GM13976 (cell line): ENCODE measurements at regions not wholly inside any gene's neighbourhood (a gene's known extent, or its start where the extent isn't known, plus 50 kb on each side); places are given as distances from the start of the nearest gene placed in this dataset.

Source experiments
- DNase-seq: peaks from one replicate; pipeline ENCODE4 v3.0.0; 2012; ENCODE audit warnings: low spot score
- in situ Hi-C: fragments of 300-500 bp; cut with MboI; formaldehyde crosslinking; loops from one replicate; pipeline ENCODE4 v1.12.0; 2022; ENCODE audit warnings: low sequenced_read_pairs, mixed read lengths, inconsistent platforms; ENCODE audit not compliant: unreplicated experiment
- TF ChIP-seq, protein P1 (sequence below): IDR thresholded peaks from 2 replicates; pipeline ENCODE4 v1.5.1; 2012; ENCODE audit warnings: borderline replicate concordance, mild to moderate bottlenecking; ENCODE audit not compliant: insufficient read depth; ENCODE audit errors: extremely low read depth, missing control alignments, control extremely low read depth

DNA sequence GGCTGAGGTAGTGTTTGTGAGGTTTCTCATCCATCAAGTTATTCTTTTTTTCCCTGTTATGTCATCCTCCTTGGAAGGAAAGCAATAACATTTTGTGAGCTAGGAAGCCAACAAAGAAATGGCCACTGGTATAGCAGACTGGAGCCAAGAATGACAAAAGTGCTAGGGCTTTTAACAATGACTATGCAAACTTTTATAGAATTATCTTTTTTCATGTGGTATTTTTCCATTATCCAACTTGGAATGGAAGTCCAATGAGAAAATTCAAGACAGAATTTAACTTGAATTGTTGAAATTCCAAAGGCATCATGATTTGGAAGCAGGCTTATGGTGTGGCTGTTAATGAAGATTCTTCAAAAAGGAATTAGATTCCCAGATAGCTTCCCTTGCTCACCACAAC, 216.4 kb upstream of the PDGFD start:
- TF ChIP-seq, protein P1, sequence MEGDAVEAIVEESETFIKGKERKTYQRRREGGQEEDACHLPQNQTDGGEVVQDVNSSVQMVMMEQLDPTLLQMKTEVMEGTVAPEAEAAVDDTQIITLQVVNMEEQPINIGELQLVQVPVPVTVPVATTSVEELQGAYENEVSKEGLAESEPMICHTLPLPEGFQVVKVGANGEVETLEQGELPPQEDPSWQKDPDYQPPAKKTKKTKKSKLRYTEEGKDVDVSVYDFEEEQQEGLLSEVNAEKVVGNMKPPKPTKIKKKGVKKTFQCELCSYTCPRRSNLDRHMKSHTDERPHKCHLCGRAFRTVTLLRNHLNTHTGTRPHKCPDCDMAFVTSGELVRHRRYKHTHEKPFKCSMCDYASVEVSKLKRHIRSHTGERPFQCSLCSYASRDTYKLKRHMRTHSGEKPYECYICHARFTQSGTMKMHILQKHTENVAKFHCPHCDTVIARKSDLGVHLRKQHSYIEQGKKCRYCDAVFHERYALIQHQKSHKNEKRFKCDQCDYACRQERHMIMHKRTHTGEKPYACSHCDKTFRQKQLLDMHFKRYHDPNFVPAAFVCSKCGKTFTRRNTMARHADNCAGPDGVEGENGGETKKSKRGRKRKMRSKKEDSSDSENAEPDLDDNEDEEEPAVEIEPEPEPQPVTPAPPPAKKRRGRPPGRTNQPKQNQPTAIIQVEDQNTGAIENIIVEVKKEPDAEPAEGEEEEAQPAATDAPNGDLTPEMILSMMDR = no peak
- DNase-seq = no peak

GRCh38 chr11:104372111-104372510, 208.2 kb upstream of the PDGFD start:
- in situ Hi-C loops = no loop called here
- TF ChIP-seq, protein P1 = no peak
- no peak for DNase-seq

More for the DNA sequence above, 216.4 kb upstream of the PDGFD start:
- in situ Hi-C loops = no loop called here

- no peak for DNase-seq
- in situ Hi-C loops = no loop called here
- TF ChIP-seq, protein P1 = no peak
Measured at GRCh38 chr11:104370478-104370877, 206.5 kb upstream of the PDGFD start.

DNA sequence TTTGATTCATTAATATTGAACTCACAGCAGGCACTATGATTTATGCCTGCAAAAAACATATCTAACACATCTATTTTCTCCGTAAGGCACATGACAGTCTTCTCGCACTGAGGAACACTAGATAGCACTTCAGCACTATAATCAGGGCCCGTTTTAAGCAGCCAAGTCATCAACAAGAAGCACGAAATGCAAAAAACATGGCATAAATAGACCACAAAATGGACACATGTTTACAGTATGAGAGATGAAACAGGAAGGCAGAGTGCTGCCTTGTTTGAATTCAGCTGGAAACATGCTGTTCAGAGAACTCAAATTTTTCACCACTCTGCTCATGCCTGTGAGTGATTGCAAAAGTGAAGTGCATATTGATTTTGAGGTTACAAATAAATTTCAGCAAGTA, 205.8 kb upstream of the PDGFD start:
- TF ChIP-seq, protein P1 = no peak
- DNase-seq = no peak
- in situ Hi-C loops = no loop called here

DNA sequence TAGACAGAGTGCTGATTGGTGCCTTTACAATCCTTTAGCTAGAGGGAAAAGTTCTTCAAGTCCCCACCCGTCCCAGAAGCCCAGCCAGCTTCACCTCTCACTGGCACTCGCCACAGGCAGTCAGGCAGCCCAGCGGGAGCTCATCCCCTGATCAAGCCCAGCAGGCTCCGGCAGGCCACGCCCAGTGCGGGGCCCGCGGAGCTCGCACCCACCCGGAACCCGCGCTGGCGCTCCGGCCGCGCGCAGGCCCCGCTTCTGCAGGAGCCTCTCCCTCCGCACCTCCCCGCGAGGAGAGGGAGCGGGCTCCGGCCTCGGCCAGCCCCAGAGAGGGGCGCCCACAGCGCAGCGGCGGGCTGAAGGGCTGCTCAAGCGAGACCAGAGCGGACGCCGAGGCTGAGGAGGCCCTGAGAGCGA, 202.4 kb upstream of the PDGFD start:
- DNase-seq = no peak
- in situ Hi-C loops = no loop called here
- TF ChIP-seq, protein P1 = no peak

GRCh38 chr11:104365676-104366075, 201.7 kb upstream of the PDGFD start:
- in situ Hi-C loops = no loop called here
- TF ChIP-seq, protein P1 = no peak
- no peak for DNase-seq

- in situ Hi-C loops = no loop called here
- TF ChIP-seq, protein P1 = no peak
- no peak for DNase-seq
Measured at GRCh38 chr11:104361975-104362374, 198.0 kb upstream of the PDGFD start.
